ENCODE measurements at regions not wholly inside any gene's neighbourhood (a gene's known extent, or its start where the extent isn't known, plus 50 kb on each side); places are given as distances from the start of the nearest gene placed in this dataset.

- TF ChIP-seq CTCF (IDR thresholded peaks at IDR 0.05): no peak
- TF ChIP-seq EP300 (IDR thresholded peaks at IDR 0.05): peak in 1 of 2 donors; percentile 20
- no peak for TF ChIP-seq POLR2A (IDR thresholded peaks at IDR 0.05)
These were observed 280.4 kb downstream of the SETD4 start for GRCh38 chr21:35779690-35780570.

All from tibial nerve (tissue), 4 donors.